ENCODE measurements at regions not wholly inside any gene's neighbourhood (a gene's known extent, or its start where the extent isn't known, plus 50 kb on each side); places are given as distances from the start of the nearest gene placed in this dataset.

GRCh38 chr17:70947636-70948565 is 778.6 kb downstream of the KCNJ2 start:
- H3K23me2 ChIP-seq (ENCODE audit: low read depth, low read length): no peaks in the 10 kb centered on the region; the same call in 1 of the 2 replicates
- no peak overlapping the region for H3K23ac ChIP-seq (ENCODE audit: insufficient read length)
- H3K4me1 ChIP-seq (replicated peaks in 1 of 4; ENCODE audit: control insufficient read depth in 3 of 4, insufficient read depth in 4 of 4, low read length in 3 of 4): peaks cover 0 to 7% (median 1%) of the 10 kb centered on the region in 4 experiments; a peak in 2 of 7 replicates
- H3K9me3 ChIP-seq (ENCODE audit: insufficient read depth in 2 of 2, low read depth in 1 of 2, low read length in 1 of 2): no peaks in the 10 kb centered on the region
- 0 out of 2 replicates have a peak overlapping the region, but pooled peaks have one; percentile 27 for H2BK12ac ChIP-seq (ENCODE audit: low read depth, low read length)
- H4K91ac ChIP-seq (replicated peaks; ENCODE audit: insufficient read length, low read length): no peak overlapping the region
- no peak overlapping the region for H2BK120ac ChIP-seq (replicated peaks; ENCODE audit: low read depth, low read length)
- DNase-seq (ENCODE audit: low read depth in 1 of 2, low spot score in 2 of 2) (no peak), FAIRE-seq (no peak)
- WGBS, 2 experiments (ENCODE audit: extremely low coverage in 1 of 2, insufficient coverage in 1 of 2, insufficient read length in 1 of 2, insufficient replicate concordance in 2 of 2, low coverage in 1 of 2, low lambda C conversion rate in 2 of 2, missing lambda C conversion rate in 1 of 2): 89% methylated on average over 16 of the region's 17 CpGs; no CpG with 5 or more reads in 1 of the 2 experiments
- no peak overlapping the region for H4K8ac ChIP-seq (ENCODE audit: extremely low read depth, insufficient read depth, low read length)
- no peak overlapping the region for H3K56ac ChIP-seq (replicated peaks; ENCODE audit: insufficient read length, low read depth, low read length)
- no peaks in the 10 kb centered on the region for H4K20me1 ChIP-seq (replicated peaks in 1 of 2; ENCODE audit: control insufficient read depth in 1 of 2, insufficient read depth in 2 of 2, low read length in 2 of 2)
- POLR2A ChIA-PET (ENCODE audit: partially characterized antibody): no interaction called here
- no peaks in the 10 kb centered on the region for H3K79me2 ChIP-seq (ENCODE audit: control insufficient read depth in 1 of 2, insufficient read depth in 2 of 2, low read length in 2 of 2)
- H3K18ac ChIP-seq (ENCODE audit: extremely low read depth, low read length): no peak overlapping the region
- no peaks in the 10 kb centered on the region for H3K36me3 ChIP-seq (ENCODE audit: control insufficient read depth in 2 of 4, insufficient read depth in 4 of 4, low read length in 3 of 4)
- H2BK20ac ChIP-seq (ENCODE audit: low read length): no peak overlapping the region
- H3K27ac ChIP-seq (ENCODE audit: low read depth, low read length): no peak overlapping the region
- H4K5ac ChIP-seq (ENCODE audit: insufficient read length, low read depth, low read length): no peak overlapping the region
- no peaks in the 10 kb centered on the region for H3K79me1 ChIP-seq (ENCODE audit: low read depth, low read length)
- CTCF ChIA-PET (ENCODE audit: partially characterized antibody): interaction anchor here (1.3 to 2.9 kb wide), 3 partner anchors 10 to 181 kb away, joined by 4 to 6 read pairs (median 4); no protein-coding TSS in a partner anchor
- H3K9ac ChIP-seq (replicated peaks in 1 of 4; ENCODE audit: extremely low read depth in 1 of 4, low read depth in 3 of 4, low read length in 3 of 4): no peak overlapping the region
- H3K14ac ChIP-seq (ENCODE audit: insufficient read length): no peak overlapping the region
- no peak overlapping the region for H3K4me3 ChIP-seq (ENCODE audit: extremely low read depth in 1 of 4, insufficient read depth in 2 of 4, low read depth in 3 of 4, low read length in 4 of 4)
- H2AK5ac ChIP-seq (ENCODE audit: low read depth, low read length): no peak overlapping the region
- H3K4me2 ChIP-seq (ENCODE audit: insufficient read depth in 1 of 2, low read depth in 2 of 2, low read length in 2 of 2): no peak overlapping the region
- no peaks in the 10 kb centered on the region for H3K27me3 ChIP-seq (replicated peaks in 1 of 4; ENCODE audit: control insufficient read depth in 3 of 4, extremely low read depth in 1 of 4, insufficient read depth in 3 of 4, low read length in 3 of 4)
- H2AFZ ChIP-seq (ENCODE audit: low read length): no peak overlapping the region
- no peak overlapping the region for H2BK15ac ChIP-seq (ENCODE audit: low read length)
- no peak overlapping the region for H3K4ac ChIP-seq (replicated peaks; ENCODE audit: insufficient read length, low read depth, low read length)
- H2BK5ac ChIP-seq (ENCODE audit: low read depth, low read length): no peak overlapping the region
- TF ChIP-seq HDAC2 (IDR thresholded peaks at IDR 0.05; ENCODE audit: borderline replicate concordance in 1 of 2, low read depth in 2 of 2, low read length in 2 of 2): no peak
- no peak for TF ChIP-seq KDM5A (IDR thresholded peaks at IDR 0.05; ENCODE audit: low read length)
- TF ChIP-seq YY1 (IDR thresholded peaks at IDR 0.05; ENCODE audit: low read depth, low read length): no peak
- TF ChIP-seq BCL11A (IDR thresholded peaks at IDR 0.05; ENCODE audit: low read depth in 2 of 2, low read length in 2 of 2): no peak
- no peak for TF ChIP-seq GABPA (IDR thresholded peaks at IDR 0.05; ENCODE audit: borderline replicate concordance, insufficient read depth, low read length)
- no peak for TF ChIP-seq BRCA1 (IDR thresholded peaks at IDR 0.05; ENCODE audit: low read depth, low read length)
- TF ChIP-seq JUND (IDR thresholded peaks at IDR 0.05; ENCODE audit: low read length): no peak
- no peak for TF ChIP-seq SRF (IDR thresholded peaks at IDR 0.05; ENCODE audit: low read depth, low read length)
- no peak for TF ChIP-seq EP300 (IDR thresholded peaks at IDR 0.05; ENCODE audit: borderline replicate concordance in 1 of 2, low read depth in 2 of 2, low read length in 2 of 2)
- TF ChIP-seq NANOG (IDR thresholded peaks at IDR 0.05; ENCODE audit: insufficient read depth, low read depth, low read length, poor library complexity, severe bottlenecking): no peak
- no peak for TF ChIP-seq POLR2AphosphoS5 (IDR thresholded peaks at IDR 0.05; ENCODE audit: low read depth, low read length)
